Activated CD8-positive, alpha-beta memory T cell treated with anti-CD3 and anti-CD28 coated beads, Interleukin-2, amount 10 ng/mL, durations not matched to agents 7 days and 5 days (primary cell): ENCODE measurements at regions not wholly inside any gene's neighbourhood (a gene's known extent, or its start where the extent isn't known, plus 50 kb on each side); places are given as distances from the start of the nearest gene placed in this dataset.

Experiments
- ATAC-seq: fragments of 150-1000 bp; cut with Tn5 transposase; one replicate; pipeline ENCODE4 v1.10.0; 2021; ENCODE audit warnings: moderate library complexity
- CTCF ChIA-PET: fragments of 350-600 bp; sonication (Branson Sonifier 250); formaldehyde crosslinking; loops from one replicate; lab custom pipeline; 2021; ENCODE audit warnings: antibody characterized with exemption; lab: Charles Lee
- DNase-seq: peaks from one replicate; pipeline ENCODE4 v3.0.0-alpha.2; 2020
- H3K27ac Mint-ChIP-seq: one replicate; pipeline ENCODE4 v1.8.0; 2021; ENCODE audit warnings: mild to moderate bottlenecking, mixed read lengths
- H3K27me3 Mint-ChIP-seq: one replicate; pipeline ENCODE4 v1.8.0; 2021; ENCODE audit warnings: mixed read lengths
- H3K36me3 Mint-ChIP-seq: one replicate; pipeline ENCODE4 v1.8.0; 2021; ENCODE audit warnings: mild to moderate bottlenecking, mixed read lengths
- H3K4me1 Mint-ChIP-seq: one replicate; pipeline ENCODE4 v1.8.0; 2021; ENCODE audit warnings: mixed read lengths
- H3K4me3 Mint-ChIP-seq: one replicate; pipeline ENCODE4 v1.8.0; 2021; ENCODE audit warnings: mild to moderate bottlenecking, moderate library complexity, mixed read lengths
- H3K9me3 Mint-ChIP-seq: one replicate; pipeline ENCODE4 v1.8.0; 2022; ENCODE audit warnings: low read depth, mixed read lengths

- Mint-ChIP-seq H3K27me3 (peaks cover 17% of the 10 kb centered on the region), H3K4me1 (no peaks in the 10 kb centered on the region), H3K36me3 (no peaks in the 10 kb centered on the region), H3K27ac (no peak overlapping the region), H3K4me3 (no peak overlapping the region), H3K9me3 (no peaks in the 10 kb centered on the region)
- ATAC-seq (no peak), DNase-seq (no peak)
- CTCF ChIA-PET: no interaction called here
These were observed 54.0 kb downstream of the C11orf91 start for GRCh38 chr11:33646629-33647028.

- Mint-ChIP-seq H3K4me1 (no peaks in the 10 kb centered on the region), H3K36me3 (no peaks in the 10 kb centered on the region), H3K27ac (no peak overlapping the region), H3K4me3 (no peak overlapping the region), H3K27me3 (peaks cover 17% of the 10 kb centered on the region), H3K9me3 (no peaks in the 10 kb centered on the region)
- no peak for ATAC-seq
- CTCF ChIA-PET: no interaction called here
- no peak for DNase-seq
These were observed 54.5 kb downstream of the C11orf91 start for GRCh38 chr11:33646168-33646567.

- no peak overlapping the region for H3K4me3 Mint-ChIP-seq
- H3K27me3 Mint-ChIP-seq: peaks cover 13% of the 10 kb centered on the region
- no peak for DNase-seq
- H3K27ac Mint-ChIP-seq: no peak overlapping the region
- H3K36me3 Mint-ChIP-seq: no peaks in the 10 kb centered on the region
- no peaks in the 10 kb centered on the region for H3K4me1 Mint-ChIP-seq
- CTCF ChIA-PET: no interaction called here
- no peaks in the 10 kb centered on the region for H3K9me3 Mint-ChIP-seq
- no peak for ATAC-seq
These were observed 54.9 kb downstream of the C11orf91 start for GRCh38 chr11:33645686-33646085.

GRCh38 chr11:33643167-33643824, 57.3 kb downstream of the C11orf91 start:
- H3K4me3 Mint-ChIP-seq: no peak overlapping the region
- H3K9me3 Mint-ChIP-seq: no peaks in the 10 kb centered on the region
- H3K27me3 Mint-ChIP-seq: peaks cover 17% of the 10 kb centered on the region
- no peaks in the 10 kb centered on the region for H3K36me3 Mint-ChIP-seq
- DNase-seq (no peak), ATAC-seq (no peak)
- no peak overlapping the region for H3K27ac Mint-ChIP-seq
- CTCF ChIA-PET: no interaction called here
- H3K4me1 Mint-ChIP-seq: no peaks in the 10 kb centered on the region

- no peaks in the 10 kb centered on the region for H3K36me3 Mint-ChIP-seq
- H3K4me1 Mint-ChIP-seq: no peaks in the 10 kb centered on the region
- CTCF ChIA-PET: no interaction called here
- H3K4me3 Mint-ChIP-seq: no peak overlapping the region
- no peak for DNase-seq
- H3K9me3 Mint-ChIP-seq: no peaks in the 10 kb centered on the region
- ATAC-seq: no peak
- H3K27me3 Mint-ChIP-seq: peaks cover 23% of the 10 kb centered on the region
- no peak overlapping the region for H3K27ac Mint-ChIP-seq
These were observed 58.0 kb downstream of the C11orf91 start for GRCh38 chr11:33642461-33643166.

- ATAC-seq: no peak
These were observed 59.8 kb downstream of the C11orf91 start for GRCh38 chr11:33640730-33641371.

GRCh38 chr11:33638608-33639007, 62.0 kb downstream of the C11orf91 start:
- H3K9me3 Mint-ChIP-seq: no peaks in the 10 kb centered on the region
- ATAC-seq (no peak), DNase-seq (no peak)
- no peaks in the 10 kb centered on the region for H3K36me3 Mint-ChIP-seq
- no peaks in the 10 kb centered on the region for H3K4me1 Mint-ChIP-seq
- CTCF ChIA-PET: no interaction called here
- peaks cover 19% of the 10 kb centered on the region for H3K27me3 Mint-ChIP-seq
- no peak overlapping the region for H3K27ac Mint-ChIP-seq
- no peak overlapping the region for H3K4me3 Mint-ChIP-seq

More at GRCh38 chr11:33640730-33641371, 59.8 kb downstream of the C11orf91 start:
- Mint-ChIP-seq H3K4me3 (no peak overlapping the region), H3K9me3 (no peaks in the 10 kb centered on the region), H3K27me3 (peaks cover 24% of the 10 kb centered on the region), H3K27ac (no peak overlapping the region), H3K36me3 (no peaks in the 10 kb centered on the region), H3K4me1 (no peaks in the 10 kb centered on the region)
- DNase-seq: no peak
- CTCF ChIA-PET: no interaction called here

- Mint-ChIP-seq H3K4me3 (no peak overlapping the region), H3K9me3 (no peaks in the 10 kb centered on the region), H3K4me1 (no peaks in the 10 kb centered on the region), H3K36me3 (no peaks in the 10 kb centered on the region), H3K27ac (no peak overlapping the region), H3K27me3 (peaks cover 15% of the 10 kb centered on the region)
- ATAC-seq (no peak), DNase-seq (no peak)
- CTCF ChIA-PET: no interaction called here
These were observed 64.5 kb downstream of the C11orf91 start for GRCh38 chr11:33636104-33636503.

- no peak overlapping the region for H3K27ac Mint-ChIP-seq
- H3K4me1 Mint-ChIP-seq: no peaks in the 10 kb centered on the region
- DNase-seq (no peak), ATAC-seq (no peak)
- peaks cover 11% of the 10 kb centered on the region for H3K27me3 Mint-ChIP-seq
- H3K9me3 Mint-ChIP-seq: no peaks in the 10 kb centered on the region
- CTCF ChIA-PET: no interaction called here
- no peaks in the 10 kb centered on the region for H3K36me3 Mint-ChIP-seq
- no peak overlapping the region for H3K4me3 Mint-ChIP-seq
These were observed 65.5 kb downstream of the C11orf91 start for GRCh38 chr11:33635161-33635560.

- CTCF ChIA-PET: no interaction called here
- no peak overlapping the region for H3K4me3 Mint-ChIP-seq
- no peak overlapping the region for H3K27ac Mint-ChIP-seq
- no peaks in the 10 kb centered on the region for H3K36me3 Mint-ChIP-seq
- peaks cover 11% of the 10 kb centered on the region for H3K27me3 Mint-ChIP-seq
- H3K4me1 Mint-ChIP-seq: no peaks in the 10 kb centered on the region
- DNase-seq (no peak), ATAC-seq (no peak)
- H3K9me3 Mint-ChIP-seq: no peaks in the 10 kb centered on the region
These were observed 66.3 kb downstream of the C11orf91 start for GRCh38 chr11:33634291-33634834.

- no peak overlapping the region for H3K4me3 Mint-ChIP-seq
- H3K36me3 Mint-ChIP-seq: no peaks in the 10 kb centered on the region
- H3K4me1 Mint-ChIP-seq: no peaks in the 10 kb centered on the region
- no peak for ATAC-seq
- no peak overlapping the region for H3K27ac Mint-ChIP-seq
- no peaks in the 10 kb centered on the region for H3K9me3 Mint-ChIP-seq
- H3K27me3 Mint-ChIP-seq: peaks cover 7% of the 10 kb centered on the region
- no peak for DNase-seq
- CTCF ChIA-PET: interaction anchor here (0.7 kb wide), 1 partner anchor 781 kb away, joined by 3 read pairs; no protein-coding TSS in a partner anchor
These were observed 67.2 kb downstream of the C11orf91 start for GRCh38 chr11:33633251-33634003.

- ATAC-seq: no peak
- Mint-ChIP-seq H3K27ac (no peak overlapping the region), H3K4me3 (no peak overlapping the region), H3K9me3 (no peaks in the 10 kb centered on the region), H3K4me1 (no peaks in the 10 kb centered on the region), H3K27me3 (no peaks in the 10 kb centered on the region), H3K36me3 (no peaks in the 10 kb centered on the region)
- no peak for DNase-seq
- CTCF ChIA-PET: no interaction called here
These were observed 68.9 kb downstream of the C11orf91 start for GRCh38 chr11:33631749-33632091.

- CTCF ChIA-PET: no interaction called here
- Mint-ChIP-seq H3K36me3 (no peaks in the 10 kb centered on the region), H3K9me3 (no peaks in the 10 kb centered on the region), H3K27me3 (no peaks in the 10 kb centered on the region), H3K27ac (no peak overlapping the region), H3K4me1 (no peaks in the 10 kb centered on the region), H3K4me3 (no peak overlapping the region)
- no peak for ATAC-seq
- DNase-seq: no peak
These were observed 69.5 kb downstream of the C11orf91 start for GRCh38 chr11:33630936-33631748.
